Neuronal stem cell (in vitro differentiated cells): ENCODE measurements at regions not wholly inside any gene's neighbourhood (a gene's known extent, or its start where the extent isn't known, plus 50 kb on each side); places are given as distances from the start of the nearest gene placed in this dataset.

Source experiments
- DNase-seq: peaks from one replicate; pipeline ENCODE4 v3.0.0-alpha.2; 2013; ENCODE audit warnings: low spot score
- H2AFZ ChIP-seq: one replicate; pipeline ENCODE4 v1.6.1; 2013; ENCODE audit warnings: mild to moderate bottlenecking, low read length, inconsistent platforms
- H2AK5ac ChIP-seq: 2 replicates; pipeline ENCODE4 v1.6.1; 2013; ENCODE audit warnings: low read depth, mild to moderate bottlenecking, inconsistent platforms, low read length, moderate library complexity, mixed read lengths
- H2BK120ac ChIP-seq: 2 replicates; pipeline ENCODE4 v1.6.1; 2013; ENCODE audit warnings: low read depth, mild to moderate bottlenecking, inconsistent platforms, low read length, moderate library complexity, mixed read lengths
- H2BK12ac ChIP-seq: one replicate; pipeline ENCODE4 v1.6.1; 2013; ENCODE audit warnings: low read length, inconsistent platforms
- H2BK15ac ChIP-seq: 2 replicates; pipeline ENCODE4 v1.6.1; 2013; ENCODE audit warnings: mild to moderate bottlenecking, low read length, inconsistent platforms, mixed read lengths
- H2BK5ac ChIP-seq: one replicate; pipeline ENCODE4 v1.6.1; 2013; ENCODE audit warnings: inconsistent platforms, mild to moderate bottlenecking, low read length, moderate library complexity
- H3K14ac ChIP-seq: one replicate; pipeline ENCODE4 v1.6.1; 2013; ENCODE audit warnings: low read length, inconsistent platforms
- H3K18ac ChIP-seq: 2 replicates; pipeline ENCODE4 v1.6.1; 2013; ENCODE audit warnings: low read length, inconsistent platforms
- H3K23ac ChIP-seq: 2 replicates; pipeline ENCODE4 v1.6.1; 2013; ENCODE audit warnings: low read depth, mild to moderate bottlenecking, mixed read lengths, low read length, inconsistent platforms; ENCODE audit not compliant: poor library complexity
- H3K27ac ChIP-seq: replicated peaks from 3 replicates; pipeline ENCODE4 v1.5.1; 2013; ENCODE audit warnings: low read length, inconsistent platforms
- H3K27me3 ChIP-seq, 3 experiments: 2 replicates each; pipeline ENCODE4 v1.6.1; 2013; ENCODE audit warnings: low read length in 3 of 3, mild to moderate bottlenecking in 2 of 3, inconsistent platforms in 1 of 3, low read depth in 1 of 3, mixed read lengths in 1 of 3, moderate library complexity in 1 of 3; ENCODE audit not compliant: control insufficient read depth in 3 of 3, insufficient read depth in 3 of 3
- H3K36me3 ChIP-seq, 2 donors: replicated peaks in 1 of 2; 2 replicates each; pipeline ENCODE4 v1.6.1; 2013; ENCODE audit warnings: low read length in 2 of 2; ENCODE audit not compliant: control insufficient read depth in 2 of 2, insufficient read depth in 2 of 2
- H3K4ac ChIP-seq: 2 replicates; pipeline ENCODE4 v1.6.1; 2013; ENCODE audit warnings: inconsistent platforms, mild to moderate bottlenecking, low read length, moderate library complexity
- H3K4me1 ChIP-seq, 2 donors: 1 replicate in 1 of 2; 2 replicates in 1 of 2; pipeline ENCODE4 v1.6.1; 2013; ENCODE audit warnings: low read length in 2 of 2, low read depth in 1 of 2; ENCODE audit not compliant: control insufficient read depth in 2 of 2, insufficient read depth in 1 of 2
- H3K4me2 ChIP-seq: one replicate; pipeline ENCODE4 v1.6.1; 2013; ENCODE audit warnings: mild to moderate bottlenecking, low read length, inconsistent platforms; ENCODE audit not compliant: insufficient read depth, poor library complexity, severe bottlenecking
- H3K4me3 ChIP-seq, 2 donors: 2 replicates each; pipeline ENCODE4 v1.5.1; 2013; ENCODE audit warnings: low read length in 2 of 2, mild to moderate bottlenecking in 2 of 2, inconsistent platforms in 1 of 2, moderate library complexity in 1 of 2
- H3K79me1 ChIP-seq: one replicate; pipeline ENCODE4 v1.6.1; 2013; ENCODE audit warnings: low read depth, mild to moderate bottlenecking, inconsistent platforms, low read length, moderate library complexity
- H3K9ac ChIP-seq: one replicate; pipeline ENCODE4 v1.6.1; 2013; ENCODE audit warnings: mild to moderate bottlenecking, low read depth, low read length, inconsistent platforms; ENCODE audit not compliant: poor library complexity
- H3K9me3 ChIP-seq, 2 donors: replicated peaks in 1 of 2; 2 replicates each; pipeline versions ENCODE3 to v1.6.1; 2013; ENCODE audit warnings: low read length in 2 of 2, mild to moderate bottlenecking in 2 of 2, inconsistent platforms in 1 of 2, low read depth in 1 of 2, mixed read lengths in 1 of 2, moderate library complexity in 1 of 2; ENCODE audit not compliant: control insufficient read depth in 2 of 2, insufficient read depth in 1 of 2
- H4K8ac ChIP-seq: one replicate; pipeline ENCODE4 v1.6.1; 2013; ENCODE audit warnings: low read depth, mild to moderate bottlenecking, inconsistent platforms, low read length, moderate library complexity
- H4K91ac ChIP-seq: one replicate; pipeline ENCODE4 v1.6.1; 2013; ENCODE audit warnings: low read length, low read depth, mild to moderate bottlenecking, inconsistent platforms; ENCODE audit not compliant: poor library complexity
- WGBS, 2 donors: extraction: QIAGEN DNeasy Blood & Tissue Kit; methylation state at CpG; one replicate each; pipeline ENCODE4 v1.1.7; 2013; ENCODE audit warnings: missing lambda C conversion rate in 2 of 2, mixed read lengths in 1 of 2; ENCODE audit not compliant: insufficient read length in 2 of 2, insufficient replicate concordance in 1 of 2; ENCODE audit errors: extremely low coverage in 2 of 2; 5-methylcytosine and 5-hydroxymethylcytosine counted together

- Histone ChIP-seq H2AFZ (peak overlapping the region; percentile 70), H2BK120ac (no peak overlapping the region), H3K27ac (peak overlapping the region; percentile 85), H3K4me3 (no peak overlapping the region), H3K23ac (no peak overlapping the region), H2AK5ac (no peak overlapping the region), H3K14ac (no peak overlapping the region), H3K9ac (no peak overlapping the region), H4K8ac (no peak overlapping the region), H2BK12ac (no peak overlapping the region), H3K4me1 (peaks cover 2 to 13% of the 10 kb centered on the region in 2 donors), H2BK5ac (no peak overlapping the region), H3K4ac (no peak overlapping the region), H4K91ac (no peak overlapping the region), H2BK15ac (no peak overlapping the region), H3K18ac (no peak overlapping the region), H3K27me3 (no peaks in the 10 kb centered on the region), H3K9me3 (no peaks in the 10 kb centered on the region), H3K4me2 (peak overlapping the region; percentile 54), H3K79me1 (no peaks in the 10 kb centered on the region), H3K36me3 (no peaks in the 10 kb centered on the region)
- DNase-seq: peak; percentile 24
- WGBS, 2 donors: no CpG with 5 or more reads among the region's 5 CpGs
Observed at GRCh38 chr10:84811113-84811512, 482.7 kb downstream of the CCSER2 start.

DNA sequence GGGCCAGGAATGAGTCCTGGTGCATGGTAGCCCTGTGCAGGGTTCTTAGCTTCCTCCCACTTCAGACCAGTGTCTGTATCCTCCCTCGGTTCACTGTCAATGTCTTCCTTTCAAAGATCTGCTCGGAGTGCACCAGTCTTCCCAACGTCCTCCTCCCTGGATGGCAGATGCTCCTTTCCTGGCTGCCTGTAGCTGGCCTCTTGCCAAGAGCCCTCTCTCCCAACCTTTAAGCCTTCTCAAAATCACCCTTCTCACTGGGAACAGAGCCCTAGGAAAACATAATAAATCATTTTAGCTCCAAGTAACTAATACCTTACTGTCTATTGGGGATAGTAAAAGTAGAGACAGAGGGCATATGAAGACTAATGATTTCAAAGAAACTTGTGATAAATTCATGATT lies 490.6 kb downstream of the CCSER2 start:
- H3K9me3 ChIP-seq: peaks cover 0 to 2% of the 10 kb centered on the region in 2 donors
- no CpG with 5 or more reads among the region's 3 CpGs for WGBS, 2 donors

GRCh38 chr10:84820120-84820519 lies 491.7 kb downstream of the CCSER2 start:
- H3K27me3 ChIP-seq: no peaks in the 10 kb centered on the region
- H3K14ac ChIP-seq: no peak overlapping the region
- no peak overlapping the region for H2AK5ac ChIP-seq
- no peak overlapping the region for H3K23ac ChIP-seq
- no peak for DNase-seq
- H3K9me3 ChIP-seq: peaks cover 0 to 2% of the 10 kb centered on the region in 2 donors
- H2BK15ac ChIP-seq: no peak overlapping the region
- no peak overlapping the region for H4K8ac ChIP-seq
- no peak overlapping the region for H2BK120ac ChIP-seq
- no peak overlapping the region for H2BK5ac ChIP-seq
- no peak overlapping the region for H3K4ac ChIP-seq
- H3K36me3 ChIP-seq: no peaks in the 10 kb centered on the region
- H2BK12ac ChIP-seq: no peak overlapping the region
- H3K4me1 ChIP-seq: peaks cover 0 to 1% of the 10 kb centered on the region in 2 donors
- no peak overlapping the region for H3K9ac ChIP-seq
- H3K79me1 ChIP-seq: no peaks in the 10 kb centered on the region
- no peak overlapping the region for H3K4me2 ChIP-seq
- WGBS, 2 donors: no CpG with 5 or more reads among the region's 3 CpGs
- H4K91ac ChIP-seq: no peak overlapping the region
- H3K4me3 ChIP-seq: no peak overlapping the region
- H3K18ac ChIP-seq: no peak overlapping the region
- no peak overlapping the region for H2AFZ ChIP-seq
- no peak overlapping the region for H3K27ac ChIP-seq

More for the DNA sequence above, 490.6 kb downstream of the CCSER2 start:
- no peak for DNase-seq
- no peaks in the 10 kb centered on the region for H3K79me1 ChIP-seq
- H2BK15ac ChIP-seq: peak overlapping the region; percentile 77
- H3K36me3 ChIP-seq: no peaks in the 10 kb centered on the region
- H3K4ac ChIP-seq: no peak overlapping the region
- no peak overlapping the region for H3K4me2 ChIP-seq
- no peak overlapping the region for H3K4me3 ChIP-seq
- no peak overlapping the region for H2AFZ ChIP-seq
- H4K91ac ChIP-seq: no peak overlapping the region
- no peak overlapping the region for H3K9ac ChIP-seq
- H3K4me1 ChIP-seq: peaks cover 0 to 1% of the 10 kb centered on the region in 2 donors
- peak overlapping the region; percentile 77 for H3K18ac ChIP-seq
- H3K23ac ChIP-seq: no peak overlapping the region
- peak overlapping the region; percentile 51 for H2BK120ac ChIP-seq
- H2AK5ac ChIP-seq: peak overlapping the region; percentile 58
- H4K8ac ChIP-seq: no peak overlapping the region
- H3K27ac ChIP-seq: no peak overlapping the region
- H3K14ac ChIP-seq: peak overlapping the region; percentile 95
- H3K27me3 ChIP-seq: no peaks in the 10 kb centered on the region
- H2BK5ac ChIP-seq: no peak overlapping the region
- H2BK12ac ChIP-seq: no peak overlapping the region

DNA sequence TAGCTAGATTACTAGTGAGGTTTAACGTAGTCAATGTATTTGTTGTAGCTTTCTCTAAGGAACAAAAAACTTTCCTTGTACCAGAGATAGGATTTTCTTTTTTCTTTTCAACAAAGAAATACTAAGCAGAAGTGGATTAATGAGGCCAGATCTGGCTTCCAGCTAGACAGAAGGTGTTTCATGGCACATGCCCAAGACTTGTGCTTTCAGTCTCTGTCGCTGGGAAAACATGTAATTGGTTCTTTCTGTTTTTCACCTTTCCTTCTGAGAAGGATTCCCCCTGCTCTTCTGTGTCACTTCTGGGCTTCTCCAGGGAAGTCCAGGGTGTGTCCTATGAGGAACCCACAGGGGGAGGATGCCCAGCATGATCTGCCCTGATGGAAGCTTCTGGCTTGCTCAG lies 492.2 kb downstream of the CCSER2 start:
- Histone ChIP-seq H3K27ac (no peak overlapping the region), H4K8ac (no peak overlapping the region), H3K4me2 (no peak overlapping the region), H2BK15ac (no peak overlapping the region), H3K18ac (peak overlapping the region; percentile 16), H2BK120ac (no peak overlapping the region), H3K14ac (no peak overlapping the region), H2BK5ac (no peak overlapping the region), H3K23ac (no peak overlapping the region), H2BK12ac (no peak overlapping the region), H3K9me3 (peaks cover 0 to 2% of the 10 kb centered on the region in 2 donors), H3K27me3 (no peaks in the 10 kb centered on the region), H3K9ac (no peak overlapping the region), H3K4me1 (peaks cover 0 to 1% of the 10 kb centered on the region in 2 donors), H3K36me3 (no peaks in the 10 kb centered on the region), H4K91ac (no peak overlapping the region), H3K4ac (no peak overlapping the region), H2AK5ac (no peak overlapping the region), H2AFZ (no peak overlapping the region), H3K79me1 (no peaks in the 10 kb centered on the region), H3K4me3 (no peak overlapping the region)
- no peak for DNase-seq
- no CpG with 5 or more reads among the region's 2 CpGs for WGBS, 2 donors
